GM19239 (cell line): ENCODE measurements at regions not wholly inside any gene's neighbourhood (a gene's known extent, or its start where the extent isn't known, plus 50 kb on each side); places are given as distances from the start of the nearest gene placed in this dataset.

Experiments
- DNase-seq: peaks from one replicate; pipeline ENCODE4 v3.0.0; 2011; ENCODE audit warnings: low spot score; ENCODE audit not compliant: insufficient read length
- FAIRE-seq: peaks from 2 replicates; lab custom pipeline; 2011; peaks lifted over from hg19 to GRCh38; lab: Jason Lieb, UNC

DNA sequence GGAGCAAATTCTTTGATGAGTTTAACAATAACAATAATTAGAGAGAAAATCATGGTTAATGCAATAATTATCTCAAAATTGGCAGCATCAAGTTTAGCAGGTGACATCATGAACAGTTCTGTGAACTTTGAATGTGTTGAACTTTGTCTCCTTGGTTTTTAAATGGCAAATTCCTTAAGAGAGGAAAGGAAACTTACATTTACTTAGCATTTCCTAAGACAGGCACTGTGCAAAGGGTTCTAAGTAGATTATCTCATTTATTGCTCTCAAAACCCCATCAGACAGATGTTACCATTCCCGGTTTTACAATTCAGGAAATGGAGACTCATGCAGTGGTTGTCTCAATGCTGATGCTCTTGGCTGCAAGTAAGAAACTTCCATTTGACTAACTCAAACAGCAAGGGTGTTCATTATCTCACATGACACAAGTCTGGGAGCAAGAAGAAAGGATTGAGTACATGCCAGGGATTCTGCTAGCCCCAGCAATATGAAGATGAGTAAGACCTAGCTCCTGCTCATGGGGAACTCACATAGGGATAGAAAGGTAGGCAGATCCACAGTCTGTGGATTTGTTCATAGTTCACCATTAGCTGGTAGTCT lies 81.3 kb upstream of the ITGA6 start:
- DNase-seq: no peak
- FAIRE-seq: no peak

DNA sequence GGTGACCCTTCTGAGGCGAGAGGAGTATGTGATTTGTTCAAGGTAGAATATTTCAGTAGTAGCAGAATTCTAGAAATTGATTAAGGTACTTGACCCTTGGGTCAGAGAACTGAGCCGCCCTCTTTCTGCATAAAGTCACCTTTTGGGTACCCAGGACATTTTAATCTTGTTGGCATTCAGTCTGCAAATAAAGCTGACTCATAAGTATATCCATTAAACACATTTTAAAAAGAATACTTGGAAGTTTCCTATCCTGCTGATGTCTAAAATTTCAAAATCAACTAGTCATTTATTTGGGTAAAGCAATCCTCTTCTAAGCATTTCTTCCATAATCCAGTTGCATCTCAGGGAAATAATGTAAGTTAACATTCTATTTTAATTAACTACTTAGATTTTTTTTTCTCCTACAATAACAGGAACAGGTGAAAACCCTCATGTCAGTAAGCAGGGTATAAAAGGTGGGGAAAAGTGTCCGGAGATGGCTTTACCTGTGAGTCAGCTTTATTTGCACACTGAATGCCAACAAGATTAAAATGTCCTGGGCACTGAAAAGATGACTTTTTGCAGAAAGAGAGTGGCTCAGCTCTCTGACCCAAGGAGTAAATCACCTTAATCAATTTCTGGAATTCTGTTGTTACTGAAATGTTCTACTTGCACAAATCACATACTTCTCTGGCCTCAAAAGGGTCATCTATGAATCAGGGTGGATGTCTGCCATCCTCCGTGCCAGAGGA lies 78.7 kb upstream of the ITGA6 start:
- no peak for DNase-seq
- FAIRE-seq: no peak

DNA sequence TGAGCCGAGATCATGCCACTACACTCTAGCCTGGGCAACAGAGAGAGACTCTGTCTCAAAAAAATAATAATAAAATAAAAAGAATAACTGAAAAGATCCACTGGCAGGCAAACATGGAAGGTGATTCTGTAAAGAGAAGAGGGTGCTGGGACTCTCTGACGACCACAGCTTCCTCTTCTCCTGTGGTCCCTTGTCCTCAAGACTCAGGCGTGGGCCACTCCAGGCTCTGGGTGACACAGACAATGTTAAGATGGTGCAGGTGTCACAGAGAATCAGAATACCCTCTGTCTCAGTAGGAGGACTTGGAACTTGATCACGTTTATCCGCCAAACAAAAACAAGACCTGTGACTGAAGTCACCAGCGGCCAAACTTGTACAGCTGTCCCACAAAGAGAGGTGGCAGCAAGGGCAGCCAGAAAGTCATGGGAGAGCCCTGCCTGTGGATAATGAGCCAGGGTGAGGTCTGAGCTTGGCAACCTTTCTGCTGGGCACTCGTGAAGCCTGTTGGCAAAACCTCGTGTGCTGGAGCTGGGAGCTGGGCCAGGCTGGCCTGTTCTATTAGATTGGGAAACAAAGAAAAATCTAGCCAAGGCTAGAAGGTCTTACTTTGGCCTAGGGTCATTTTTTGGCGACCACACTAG lies 76.4 kb upstream of the ITGA6 start:
- FAIRE-seq (no peak), DNase-seq (no peak)

DNA sequence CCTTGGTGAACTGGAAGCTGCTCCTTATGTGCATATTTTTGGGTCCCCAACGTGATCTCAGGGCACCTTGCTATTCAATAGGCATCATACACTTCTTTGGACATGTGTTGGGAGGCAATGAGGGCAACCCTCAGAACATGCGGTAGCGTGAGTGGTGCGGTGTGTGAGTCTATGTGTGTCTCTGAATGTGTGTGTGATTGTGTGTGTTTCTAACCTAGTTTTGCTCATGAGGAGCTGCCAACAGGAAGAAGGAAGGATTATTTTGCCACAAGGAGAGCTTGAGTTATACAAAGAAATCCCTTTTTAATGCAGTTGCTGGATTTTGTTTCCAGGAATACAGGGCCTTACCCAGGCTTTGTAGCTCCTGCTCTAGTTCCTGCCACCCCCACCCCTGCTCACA lies 75.8 kb upstream of the ITGA6 start:
- DNase-seq (no peak), FAIRE-seq (no peak)

DNA sequence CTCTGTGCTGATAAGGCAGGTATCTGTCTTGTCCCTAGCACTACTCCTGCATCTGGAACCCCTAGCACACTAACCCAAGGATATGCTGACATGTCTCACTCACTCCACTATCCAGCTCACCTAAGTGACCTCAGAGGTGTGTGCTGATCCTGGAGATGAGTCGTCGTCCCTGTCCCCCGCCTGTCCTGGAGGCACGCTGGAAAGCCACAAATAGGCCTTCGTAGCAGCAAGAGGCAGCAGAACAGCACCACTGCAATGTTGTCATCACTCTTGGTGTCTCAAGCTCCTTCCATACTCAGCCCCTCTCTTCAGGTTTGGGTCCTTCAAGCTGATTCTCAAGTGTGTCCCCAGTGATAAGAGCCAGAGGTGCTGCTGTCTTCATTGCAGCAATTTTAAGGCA lies 73.0 kb upstream of the ITGA6 start:
- DNase-seq (no peak), FAIRE-seq (no peak)

DNA sequence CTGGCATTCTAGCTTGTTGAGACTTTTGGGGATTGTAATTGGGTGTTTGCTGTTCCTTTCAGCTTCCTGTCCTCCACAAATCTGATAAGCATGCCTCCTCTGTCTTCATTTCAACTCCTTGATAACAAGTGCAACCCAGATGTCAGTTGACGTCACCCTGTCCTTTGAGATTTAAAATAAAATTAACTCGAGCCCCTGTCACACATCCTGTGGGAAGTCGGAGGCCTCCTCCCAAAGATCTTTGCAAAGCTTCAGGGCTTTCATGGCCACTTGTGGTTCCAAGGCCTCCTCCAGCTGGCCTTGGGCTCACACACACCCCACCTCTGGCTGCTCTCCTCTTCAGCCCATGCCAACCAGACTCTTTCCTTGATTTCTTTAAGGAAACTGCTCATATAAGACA lies 69.9 kb upstream of the ITGA6 start:
- no peak for DNase-seq
- no peak for FAIRE-seq

DNA sequence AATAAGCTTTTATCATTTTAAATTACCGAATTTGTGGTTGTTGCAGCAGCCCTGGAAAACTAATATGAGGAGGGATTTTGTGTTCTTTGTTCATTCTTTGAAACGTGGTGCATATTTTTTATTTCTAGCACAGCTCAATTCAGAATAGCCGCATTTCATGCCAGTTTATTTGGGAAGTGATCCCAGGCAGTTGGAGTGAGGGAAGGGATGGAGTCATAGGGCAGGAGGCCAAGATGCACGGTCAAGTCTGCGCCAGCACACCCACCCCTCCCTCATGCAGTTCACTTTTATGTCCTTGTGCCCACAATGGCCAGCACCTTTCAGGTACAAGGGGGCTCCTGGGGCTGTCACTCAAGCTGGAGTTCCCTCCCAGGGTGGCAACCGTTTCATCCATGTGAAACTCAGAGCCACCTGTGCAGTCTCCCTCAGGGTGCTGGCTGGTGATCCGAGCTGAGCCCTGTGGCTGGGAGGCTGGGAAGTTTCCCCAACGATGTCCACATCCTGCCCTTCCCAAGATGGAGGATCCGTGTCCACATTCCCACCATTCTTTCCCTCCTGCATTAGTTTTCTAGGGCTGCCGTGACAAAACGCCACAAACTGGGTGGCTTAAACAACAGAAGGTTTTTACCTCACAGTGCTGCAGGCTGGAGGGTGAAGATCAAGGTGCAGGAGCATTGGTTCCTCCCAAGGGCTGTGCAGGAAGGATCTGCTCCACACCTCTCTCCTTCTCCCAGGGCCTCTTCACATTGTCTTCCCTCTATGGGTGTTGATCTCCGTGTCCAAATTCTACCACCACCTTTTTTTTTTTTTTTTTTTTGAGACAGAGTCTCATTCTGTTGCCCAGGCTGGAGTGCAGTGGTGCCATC lies 68.5 kb upstream of the ITGA6 start:
- no peak for DNase-seq
- no peak for FAIRE-seq

DNA sequence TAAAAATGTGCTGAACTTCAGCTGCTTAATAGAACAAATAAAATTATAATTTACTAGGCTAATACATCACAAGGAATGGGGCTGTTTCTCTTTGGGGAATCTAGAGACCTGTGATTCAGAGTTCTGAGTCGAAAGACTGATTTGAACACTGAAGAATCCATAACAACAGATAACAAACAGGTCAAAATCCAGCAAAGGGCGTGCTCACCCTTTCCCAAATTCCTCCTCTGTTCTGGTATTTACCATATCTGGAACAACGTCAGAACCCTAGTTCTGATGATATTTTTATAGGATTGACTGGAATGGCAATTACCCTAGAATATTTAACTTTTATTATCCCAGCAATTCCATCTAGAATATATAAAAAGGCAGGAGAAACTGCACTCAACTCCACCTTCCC lies 66.0 kb upstream of the ITGA6 start:
- FAIRE-seq (no peak), DNase-seq (no peak)

DNA sequence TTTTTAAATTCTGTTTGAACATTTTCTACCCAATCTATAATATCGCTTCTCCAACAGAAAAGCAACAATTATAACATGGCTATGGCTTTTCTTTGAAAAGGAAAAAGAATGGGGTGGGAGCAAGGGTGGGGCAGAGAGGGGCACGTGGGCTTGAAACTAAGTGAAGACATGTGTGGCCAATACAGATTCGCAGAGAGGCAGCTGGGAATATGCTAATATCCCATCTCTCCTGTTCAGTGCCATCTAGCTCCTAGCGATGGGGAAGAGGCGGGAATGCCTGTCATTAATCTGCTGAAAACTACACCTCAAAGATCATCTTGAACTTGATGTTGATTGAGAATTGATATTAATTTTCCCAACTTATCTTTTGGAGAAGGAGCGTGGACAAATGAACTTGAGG lies 65.5 kb upstream of the ITGA6 start:
- DNase-seq (no peak), FAIRE-seq (no peak)

DNA sequence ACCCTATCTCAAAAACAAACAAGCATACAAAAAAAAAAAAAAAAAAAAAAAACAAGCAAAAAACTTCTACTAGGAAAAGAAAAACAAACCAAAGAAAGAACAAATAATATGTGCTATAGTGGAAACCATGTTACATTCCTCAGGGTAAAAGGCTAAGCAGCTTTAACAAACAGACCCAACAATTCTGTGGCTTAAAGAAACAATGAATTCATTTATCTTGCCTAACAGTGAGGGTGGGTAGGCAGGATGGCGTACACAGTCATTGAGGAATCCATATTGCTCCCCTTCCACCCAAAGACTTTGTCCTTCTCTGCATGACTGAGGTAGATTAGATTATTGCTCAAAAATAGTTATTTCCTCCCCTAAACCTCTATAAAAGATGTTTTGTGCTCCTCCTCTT lies 63.1 kb upstream of the ITGA6 start:
- FAIRE-seq (no peak), DNase-seq (no peak)

DNA sequence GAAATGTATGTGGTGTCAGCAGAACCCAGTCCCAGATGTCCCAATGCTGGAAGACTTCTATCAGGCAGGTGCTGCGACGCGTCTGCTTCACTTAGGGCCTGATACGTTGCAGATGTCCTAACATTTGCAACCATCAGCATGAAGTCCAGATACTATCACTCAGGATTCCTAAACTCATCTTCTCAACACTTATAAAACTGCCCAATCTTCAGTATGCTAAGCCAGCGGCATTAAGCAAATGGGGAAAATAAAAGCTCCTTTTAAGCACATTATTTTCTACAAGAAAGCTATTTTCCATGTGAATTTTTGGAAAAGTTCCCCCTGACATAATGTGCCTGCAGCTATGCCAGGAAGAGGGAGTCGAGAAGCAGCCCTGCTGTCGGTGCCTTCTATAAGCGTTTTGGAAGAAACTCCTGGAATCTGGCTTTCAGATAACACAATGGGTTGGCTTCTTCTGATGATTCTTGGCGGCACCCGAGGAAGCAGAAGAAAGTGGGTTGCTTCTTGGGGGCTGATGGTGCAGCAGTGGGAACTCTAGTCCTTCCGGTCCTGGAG lies 60.7 kb upstream of the ITGA6 start:
- DNase-seq: no peak
- FAIRE-seq: no peak

DNA sequence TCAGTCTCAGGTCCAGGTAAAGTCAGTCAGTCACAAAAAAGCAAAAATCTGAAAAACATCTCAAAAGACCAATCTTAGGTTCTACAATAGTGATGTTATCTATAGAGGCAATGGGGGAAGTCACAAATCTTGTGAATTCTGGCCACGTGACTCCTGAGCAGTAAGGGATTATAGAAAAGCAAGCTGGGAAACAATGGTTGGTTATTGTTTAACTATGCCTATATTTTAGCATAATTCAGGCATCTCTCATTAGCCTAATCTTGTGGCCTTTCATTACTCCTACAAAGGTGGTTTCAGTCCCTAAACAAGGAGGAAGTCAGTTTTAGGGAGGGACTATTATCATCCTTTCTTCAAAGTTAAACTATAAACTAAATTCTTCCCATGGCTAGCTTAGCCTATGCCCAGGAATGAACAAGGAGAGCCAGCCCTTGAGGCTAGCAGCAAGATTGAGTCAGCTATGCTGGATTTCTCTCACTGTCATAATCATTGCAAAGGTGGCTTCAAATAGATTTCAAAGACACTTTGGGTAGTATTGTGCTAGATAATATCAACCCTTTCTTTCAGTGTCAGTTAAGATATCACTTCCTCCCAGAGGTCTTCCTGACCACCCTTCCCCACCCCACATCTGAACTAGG lies 56.4 kb upstream of the ITGA6 start:
- no peak for FAIRE-seq
- no peak for DNase-seq

DNA sequence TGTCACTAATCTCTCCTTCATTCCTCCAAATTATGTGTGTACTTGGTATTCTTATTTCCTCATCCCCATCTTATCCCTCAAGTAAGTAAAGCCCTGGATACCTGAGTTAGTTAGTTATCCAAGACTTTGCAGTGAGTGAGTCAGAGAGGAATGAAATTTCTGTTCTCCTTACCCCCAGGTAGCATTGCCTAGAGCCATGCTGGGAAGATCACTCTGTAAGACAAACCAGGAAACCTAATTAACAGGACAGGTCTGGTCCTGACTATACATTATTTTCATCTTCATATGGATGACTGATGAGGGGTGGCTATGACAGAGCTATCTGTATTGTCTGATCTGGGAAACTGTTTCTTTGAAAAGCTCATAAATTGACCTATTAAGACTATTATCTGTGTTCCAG lies 55.0 kb upstream of the ITGA6 start:
- DNase-seq (no peak), FAIRE-seq (no peak)

DNA sequence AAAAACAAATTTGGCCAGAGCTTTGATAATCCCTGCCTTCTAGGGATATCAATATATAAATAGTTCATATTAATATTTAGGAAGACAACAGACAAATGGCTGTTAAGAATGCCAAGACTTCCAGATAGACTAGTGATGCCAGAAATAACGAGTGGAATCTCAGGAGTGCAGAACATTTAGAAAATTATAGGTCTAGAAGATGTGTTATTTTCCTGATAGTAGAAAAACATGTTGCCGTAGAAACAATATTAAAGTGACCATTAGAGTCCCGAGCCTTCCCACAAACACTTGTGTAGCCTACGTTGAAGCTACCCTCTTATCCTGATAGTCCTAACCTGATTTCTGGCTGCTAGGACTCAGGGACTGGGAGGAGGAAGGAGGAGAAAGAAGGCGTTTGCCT lies 54.3 kb upstream of the ITGA6 start:
- no peak for FAIRE-seq
- DNase-seq: no peak

DNA sequence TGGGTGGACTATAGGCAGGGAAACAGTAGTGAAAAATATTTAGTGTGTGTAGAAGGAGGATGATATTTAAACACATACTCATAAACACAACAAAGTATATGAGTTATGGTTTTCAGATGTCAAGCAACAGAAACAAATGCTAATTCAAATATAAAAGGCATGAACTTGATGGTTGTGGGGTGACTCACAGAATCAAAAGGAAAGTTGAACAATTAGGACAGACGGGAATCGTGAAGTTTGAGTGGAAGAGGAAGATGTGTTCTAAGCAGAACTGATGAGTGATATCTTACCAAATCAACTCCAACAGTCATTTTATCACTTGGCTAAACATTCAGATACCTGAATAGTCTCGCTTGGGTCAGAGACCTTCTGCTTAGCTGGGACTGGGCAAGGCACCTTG lies 53.6 kb upstream of the ITGA6 start:
- no peak for DNase-seq
- FAIRE-seq: no peak

DNA sequence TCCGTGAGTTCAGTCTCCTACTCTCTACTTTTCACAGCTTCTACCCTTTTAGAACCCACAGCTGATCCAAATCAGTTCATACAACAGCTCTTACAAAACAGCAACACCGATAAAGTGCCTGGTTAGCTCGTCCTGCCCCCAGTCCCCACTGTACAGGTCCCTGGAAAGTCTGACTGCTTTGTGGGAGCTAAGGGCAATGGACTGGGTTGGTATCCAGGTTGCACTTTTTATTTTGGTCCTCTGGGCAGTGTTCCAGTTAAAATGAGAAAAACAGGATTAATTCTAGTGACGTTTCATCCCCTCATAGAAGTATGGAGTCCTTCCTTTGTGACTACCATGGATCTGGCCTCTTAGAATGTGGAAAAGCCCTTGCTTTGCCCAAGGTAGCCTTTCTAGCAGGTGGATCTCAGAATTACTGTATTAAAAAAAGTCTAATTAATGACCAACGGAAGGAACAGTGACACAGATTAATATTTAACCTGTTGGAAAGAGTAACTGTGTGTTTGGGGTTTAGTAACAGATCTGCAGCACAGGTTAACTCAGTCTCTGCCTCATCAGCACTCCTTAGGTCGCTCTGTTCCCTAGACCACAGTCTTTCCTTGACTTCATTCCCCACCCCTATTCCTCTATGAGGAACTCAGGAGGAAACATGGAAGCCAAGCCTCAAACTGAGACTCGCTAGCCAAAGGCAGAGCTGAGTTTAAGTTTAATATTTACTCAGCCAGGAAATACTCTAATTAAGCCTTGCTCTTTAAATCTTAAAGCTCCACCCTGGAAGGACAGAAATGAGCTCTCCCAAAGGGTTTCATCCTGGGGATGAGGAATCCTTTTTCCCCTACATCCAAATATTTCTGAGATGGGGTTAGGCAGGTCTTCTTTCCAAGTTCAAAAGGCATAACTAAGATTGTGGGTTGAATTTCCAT lies 52.8 kb upstream of the ITGA6 start:
- no peak for DNase-seq
- FAIRE-seq: no peak

DNA sequence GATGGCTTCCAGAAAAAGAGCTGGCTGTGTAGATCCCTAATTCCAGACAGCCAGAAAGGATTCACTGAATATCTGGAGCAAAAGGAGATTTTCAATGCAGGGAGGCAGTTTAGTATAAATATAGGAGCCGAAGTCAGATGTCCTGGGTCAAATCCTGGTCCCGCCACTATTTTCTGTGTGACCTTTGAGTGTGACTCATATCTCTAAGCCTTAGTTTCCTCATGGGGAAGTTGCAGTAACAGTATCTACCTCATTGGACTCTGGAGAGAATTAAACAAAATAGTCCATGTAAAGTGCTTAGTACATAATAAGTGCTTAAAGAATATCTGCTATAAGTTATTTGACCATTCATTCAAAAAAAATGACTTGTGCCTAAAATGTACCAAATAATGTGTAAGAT lies 52.1 kb upstream of the ITGA6 start:
- DNase-seq (no peak), FAIRE-seq (no peak)

DNA sequence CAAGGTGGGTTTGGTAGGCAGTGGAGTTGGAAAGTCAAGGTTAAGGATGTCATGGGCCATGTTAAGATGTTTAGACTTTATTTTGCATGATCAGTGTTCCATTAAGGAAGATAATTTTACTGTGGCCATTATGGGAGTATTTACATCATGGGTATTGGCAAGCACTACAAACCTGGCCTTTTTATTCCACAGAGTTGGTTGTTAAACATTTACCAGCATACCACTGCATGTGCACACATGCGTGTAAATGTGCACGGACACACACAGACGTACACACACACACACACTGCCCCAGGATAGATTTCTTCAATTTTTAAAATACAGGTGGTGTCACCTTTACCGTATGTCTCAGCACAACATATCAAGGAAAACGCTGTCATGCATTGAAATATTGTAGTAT lies 51.4 kb upstream of the ITGA6 start:
- FAIRE-seq (no peak), DNase-seq (no peak)

DNA sequence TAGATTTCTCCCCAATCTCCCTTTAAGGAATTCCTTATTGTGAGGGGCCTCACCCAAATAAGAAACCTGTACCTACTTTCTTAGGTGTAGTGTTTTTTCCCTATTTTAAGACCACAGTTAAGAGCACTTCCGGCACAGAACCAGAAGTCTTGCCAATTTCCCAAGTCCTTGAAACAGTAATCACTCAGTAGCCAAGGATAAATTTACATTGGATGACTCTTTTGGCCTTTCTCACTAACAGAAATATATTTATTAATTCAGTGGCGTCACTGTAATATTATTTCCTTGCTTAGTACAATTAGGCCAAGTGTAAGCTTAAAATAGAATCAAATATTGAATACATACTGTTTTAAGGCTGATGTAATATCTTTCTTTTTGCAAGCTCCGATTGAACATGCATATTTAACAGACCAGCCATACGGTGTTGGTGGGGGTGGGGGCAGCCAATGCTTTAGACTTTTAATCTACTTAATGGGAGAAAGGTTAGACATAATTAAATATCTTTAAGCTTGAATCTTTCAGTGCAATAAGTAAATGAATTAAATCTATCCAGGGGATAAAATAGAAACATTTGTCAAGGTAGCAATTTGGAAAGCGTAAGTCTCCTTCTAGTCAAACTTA lies 50.8 kb upstream of the ITGA6 start:
- DNase-seq (no peak), FAIRE-seq (no peak)
